ENCODE measurements at regions not wholly inside any gene's neighbourhood (a gene's known extent, or its start where the extent isn't known, plus 50 kb on each side); places are given as distances from the start of the nearest gene placed in this dataset.
A peak's percentile ranks its signal among the peaks of the same experiment; 100 is the strongest.
"Not testable (repeated sequence)": the region's sequence is repeated elsewhere in the genome, so short reads cannot be mapped to it uniquely, and the experiment has no call there.

DNA sequence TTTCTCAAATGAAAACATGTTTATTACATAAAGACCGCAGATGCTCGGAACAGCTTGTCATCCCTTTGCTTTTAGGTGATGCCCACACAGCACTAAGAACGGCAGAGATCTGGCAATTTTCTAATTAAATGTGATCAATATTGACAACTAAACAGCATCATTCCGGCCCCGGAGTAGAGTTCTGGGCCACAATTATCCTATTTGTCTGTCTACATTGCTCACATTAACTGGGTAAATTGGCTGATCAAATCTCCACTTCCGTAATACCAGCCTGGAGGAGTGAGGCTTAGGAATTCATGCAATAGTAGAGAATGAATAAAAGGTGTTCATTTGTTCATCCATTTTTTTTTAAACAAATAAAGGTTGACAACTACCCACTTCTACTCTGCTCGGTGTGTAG, 245.1 kb upstream of the C9orf72 start:
- DNase-seq: peak in 1 of 3 experiments; percentile 67

GRCh38 chr9:27828908-27829307, 255.6 kb upstream of the C9orf72 start:
- peak in 1 of 3 experiments; percentile 86 for DNase-seq

DNA sequence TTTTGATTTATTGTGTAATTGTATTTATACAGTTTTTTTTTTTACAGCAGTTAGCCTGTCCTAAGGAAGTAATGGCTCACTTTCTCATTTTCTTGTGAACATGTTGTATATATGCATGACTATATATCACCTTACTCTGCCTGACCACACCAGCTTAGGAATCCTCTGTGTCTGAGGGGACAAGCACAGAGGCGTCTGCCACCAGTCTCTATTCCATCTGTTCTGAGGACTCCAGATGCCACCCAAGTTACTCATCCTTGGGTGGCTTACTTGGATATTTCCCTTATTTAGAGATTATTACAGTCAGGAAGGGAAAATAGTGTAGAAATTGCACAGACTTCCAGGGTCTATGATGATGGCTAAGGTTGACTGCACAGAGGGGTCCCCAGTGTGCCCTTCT, 256.3 kb upstream of the C9orf72 start:
- no peak for DNase-seq

DNA sequence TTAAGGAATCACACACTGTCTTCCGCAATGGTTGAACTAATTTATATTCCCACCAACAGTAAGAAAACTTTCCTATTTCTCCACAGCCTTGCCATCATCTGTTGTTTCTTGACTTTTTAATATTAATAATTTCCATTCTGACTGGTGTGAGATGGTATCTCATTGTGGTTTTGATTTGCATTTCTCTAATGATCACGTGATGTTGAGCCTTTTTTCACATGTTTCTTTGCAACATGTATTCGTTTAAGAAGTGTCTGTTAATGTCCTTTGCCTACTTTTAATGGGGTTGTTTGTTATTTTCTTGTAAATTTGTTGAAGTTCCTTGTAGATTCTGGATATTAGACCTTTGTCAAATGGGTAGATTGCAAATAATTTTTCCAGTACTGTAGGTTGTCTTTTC, 258.8 kb upstream of the C9orf72 start:
- not testable (repeated sequence) for DNase-seq

DNA sequence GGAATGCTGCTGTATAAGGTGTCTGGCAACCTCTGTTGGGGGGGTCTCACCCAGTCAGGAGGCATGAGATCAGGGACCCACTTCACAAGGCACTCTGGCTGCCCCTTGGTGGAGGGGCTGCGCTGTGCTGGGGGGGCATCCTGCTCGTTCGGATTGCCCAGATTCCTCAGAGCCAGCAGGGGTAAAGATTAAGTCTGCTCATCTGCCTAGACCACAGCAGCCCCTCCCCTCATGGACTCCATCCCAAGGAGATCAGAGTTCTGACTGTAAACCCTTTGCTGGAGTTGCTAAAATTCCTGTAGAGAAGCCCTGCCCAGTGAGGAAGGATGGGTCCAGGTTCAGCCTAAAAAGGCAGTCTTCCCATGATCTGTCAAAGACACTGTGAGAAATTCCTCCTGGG, 262.0 kb upstream of the C9orf72 start:
- DNase-seq: no peak

DNA sequence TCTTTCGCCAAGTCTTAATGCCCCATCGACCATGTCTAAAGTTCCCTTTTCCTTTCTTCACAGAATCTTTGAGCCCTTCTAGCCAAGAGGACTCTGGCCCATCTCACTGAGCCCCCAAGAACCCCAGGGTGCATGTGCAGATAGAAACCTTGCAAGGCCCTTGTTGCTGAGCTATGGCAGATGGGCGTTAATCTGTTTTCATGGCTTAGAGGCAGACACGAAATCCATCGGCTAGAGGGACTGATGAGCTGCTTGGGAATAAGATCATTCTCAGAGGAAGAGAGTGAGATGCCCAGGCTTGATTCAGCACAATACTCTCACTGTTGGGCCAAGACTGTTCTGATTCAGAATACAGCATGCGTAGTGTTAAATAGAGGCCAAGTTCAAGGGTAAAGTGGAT, 262.5 kb upstream of the C9orf72 start:
- DNase-seq: no peak

DNA sequence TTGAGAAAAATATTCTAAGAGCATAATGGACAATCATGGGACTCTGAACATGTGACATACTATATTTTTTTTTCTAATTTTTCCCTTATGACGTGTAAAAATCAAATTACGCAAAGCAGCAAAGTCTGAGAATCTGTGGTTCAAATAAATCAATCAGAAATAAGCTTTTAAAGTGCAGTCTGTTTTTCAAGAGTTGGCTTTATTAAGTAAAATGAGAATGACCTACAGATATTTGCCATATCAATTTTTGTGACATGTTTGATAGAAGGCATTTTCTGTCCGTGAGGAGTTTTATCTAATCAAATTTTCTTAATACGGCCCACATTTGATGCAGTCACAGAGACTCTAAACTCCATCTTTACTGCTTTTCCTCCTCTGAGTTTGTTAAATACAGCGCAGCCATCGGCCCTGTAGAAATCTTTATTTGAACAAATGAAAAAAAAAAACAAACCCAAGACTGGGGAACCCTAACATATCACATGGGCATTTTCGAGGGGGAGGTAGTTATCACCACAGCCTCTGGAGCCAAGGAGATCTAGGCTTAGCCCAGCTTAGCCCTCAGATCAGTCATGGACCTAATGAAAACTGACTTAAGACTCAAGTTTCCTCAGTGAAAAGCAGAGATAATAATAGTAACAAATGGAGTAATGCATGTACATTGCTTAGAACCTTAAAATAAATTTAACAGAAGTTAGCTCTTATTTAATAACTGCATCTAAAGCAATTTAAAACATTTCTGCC, 263.6 kb upstream of the C9orf72 start:
- DNase-seq: no peak

DNA sequence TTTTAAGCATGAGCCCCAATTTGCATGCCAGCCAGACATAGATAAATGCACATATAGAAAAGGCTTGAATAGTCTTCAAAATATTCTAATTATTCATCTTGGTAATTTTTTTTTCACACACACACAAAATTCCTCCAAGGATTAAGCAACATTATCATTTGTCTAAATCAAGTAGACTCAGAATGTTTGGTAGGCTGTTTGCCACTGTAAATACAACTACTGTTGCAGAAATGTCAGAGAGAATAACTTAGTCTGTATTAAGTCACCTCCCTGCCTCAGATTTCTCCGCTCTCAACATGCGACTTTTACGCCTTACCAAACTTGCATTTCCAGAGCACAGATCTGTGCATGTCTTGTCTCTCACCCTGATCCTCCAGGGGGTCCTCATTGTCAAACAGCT, 265.6 kb upstream of the C9orf72 start:
- no peak for DNase-seq

DNA sequence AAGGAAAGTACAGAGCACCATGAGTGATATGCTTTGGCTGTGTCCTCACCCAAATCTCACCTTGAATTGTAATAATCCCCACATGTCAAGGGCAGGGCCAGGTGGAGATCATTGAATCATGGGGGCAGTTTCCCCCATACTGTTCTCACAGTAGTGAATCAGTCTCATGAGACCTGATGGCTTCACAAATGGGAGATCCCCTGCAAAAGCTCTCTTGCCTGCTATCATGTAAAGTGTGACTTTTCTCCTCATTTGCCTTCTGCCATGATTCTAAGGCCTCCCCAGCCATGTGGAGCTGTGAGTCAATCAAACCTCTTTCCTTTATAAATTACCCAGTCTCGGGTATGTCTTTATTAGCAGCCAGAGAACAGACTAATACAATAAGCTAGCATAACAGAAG, 266.5 kb upstream of the C9orf72 start:
- not testable (repeated sequence) for DNase-seq

DNA sequence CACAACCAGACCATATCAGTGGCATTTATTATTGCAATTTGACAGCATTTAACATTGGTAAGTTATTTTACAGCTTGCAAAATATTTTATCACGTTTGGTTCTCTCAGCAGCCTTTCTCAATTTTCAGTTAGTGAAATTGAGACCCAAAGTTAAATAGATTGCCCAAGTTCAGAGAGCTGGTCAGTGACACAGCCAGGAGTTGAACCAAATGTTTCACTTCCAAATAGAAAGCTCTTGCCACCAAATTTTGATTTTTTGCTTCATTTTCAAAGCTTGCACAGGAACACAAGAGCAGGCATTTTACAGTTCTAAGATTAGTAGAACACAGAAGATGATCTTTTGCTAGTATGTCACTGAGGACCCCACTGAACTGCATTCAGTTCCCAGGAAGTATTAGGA, 271.5 kb upstream of the C9orf72 start:
- no peak for DNase-seq

DNA sequence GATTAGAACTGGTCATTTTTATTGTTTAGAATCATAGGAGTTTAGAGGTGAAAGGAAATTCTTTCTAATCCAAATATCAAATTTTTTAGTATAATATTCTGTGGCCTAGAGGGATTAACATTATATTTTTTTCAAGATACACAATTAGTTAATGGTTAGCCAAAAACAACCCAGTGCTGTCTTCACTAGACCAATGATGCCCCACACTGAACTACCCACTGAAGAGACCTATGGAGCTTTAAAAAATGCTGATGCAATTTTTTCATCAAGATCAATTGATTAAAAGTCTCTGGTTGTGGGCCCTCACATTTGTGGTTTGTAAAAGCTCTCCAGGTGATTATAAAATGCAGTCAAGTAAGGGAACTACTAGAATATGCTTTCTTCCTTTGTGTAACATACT, 274.1 kb upstream of the C9orf72 start:
- DNase-seq: no peak

DNA sequence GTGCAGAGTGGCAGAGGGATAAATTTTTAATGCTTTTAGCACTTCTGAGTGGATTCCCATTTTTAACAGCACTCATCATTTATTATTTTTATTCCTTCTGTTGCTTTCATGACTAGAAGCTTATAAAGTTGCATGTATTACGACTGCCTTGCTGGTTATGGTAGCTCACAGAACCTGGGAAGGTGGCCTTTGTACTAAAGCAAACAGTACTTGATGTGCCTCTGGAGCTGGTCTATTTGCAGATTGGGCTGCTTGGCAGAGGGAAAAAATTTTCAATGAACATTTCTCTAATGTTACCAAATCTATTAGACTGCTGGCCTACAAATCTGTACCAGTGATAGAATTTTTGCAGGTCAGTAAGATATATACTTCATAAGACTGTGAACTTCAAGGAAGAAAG, 274.5 kb upstream of the C9orf72 start:
- peak in 1 of 3 experiments; percentile 2 for DNase-seq

- no peak for DNase-seq
Measured at GRCh38 chr9:27848315-27848714, 275.0 kb upstream of the C9orf72 start.

DNA sequence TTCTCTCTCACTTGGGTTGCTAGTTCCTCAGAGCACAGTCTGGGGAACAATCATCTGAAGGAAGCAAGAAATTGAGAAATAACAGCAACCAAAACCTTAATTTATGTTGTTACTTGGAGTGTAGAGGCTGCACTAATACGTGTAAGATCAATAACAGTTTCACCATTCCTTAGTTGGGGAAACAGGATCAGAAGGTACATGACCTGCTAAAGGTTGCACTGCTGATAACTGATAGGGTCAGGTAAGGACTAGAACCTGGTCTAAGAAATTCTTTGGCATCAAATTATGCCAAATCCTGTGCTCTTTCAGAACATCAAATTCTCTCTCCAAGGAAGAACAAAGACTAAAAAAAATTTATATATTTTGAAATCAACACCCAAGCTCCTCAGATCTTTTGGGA, 278.6 kb upstream of the C9orf72 start:
- no peak for DNase-seq

DNA sequence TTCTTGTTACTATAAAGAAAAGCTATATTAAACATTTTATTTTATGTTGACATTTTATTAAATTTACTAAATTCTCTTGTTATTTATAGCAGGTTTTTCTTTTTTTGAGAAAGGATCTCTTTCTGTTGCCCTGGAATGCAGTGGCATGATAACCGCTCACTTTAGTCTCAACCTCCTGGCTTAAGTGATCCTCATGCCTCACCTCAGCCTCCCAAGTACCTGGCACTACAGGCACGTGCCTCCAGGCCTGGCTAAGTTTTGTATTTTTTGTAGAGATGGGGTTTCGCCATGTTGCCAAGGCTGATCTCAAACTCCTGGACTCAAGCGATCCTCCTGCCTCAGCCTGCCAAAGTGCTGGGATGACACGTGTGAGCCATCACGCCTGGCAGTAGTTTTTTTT, 280.2 kb upstream of the C9orf72 start:
- no peak for DNase-seq

DNA sequence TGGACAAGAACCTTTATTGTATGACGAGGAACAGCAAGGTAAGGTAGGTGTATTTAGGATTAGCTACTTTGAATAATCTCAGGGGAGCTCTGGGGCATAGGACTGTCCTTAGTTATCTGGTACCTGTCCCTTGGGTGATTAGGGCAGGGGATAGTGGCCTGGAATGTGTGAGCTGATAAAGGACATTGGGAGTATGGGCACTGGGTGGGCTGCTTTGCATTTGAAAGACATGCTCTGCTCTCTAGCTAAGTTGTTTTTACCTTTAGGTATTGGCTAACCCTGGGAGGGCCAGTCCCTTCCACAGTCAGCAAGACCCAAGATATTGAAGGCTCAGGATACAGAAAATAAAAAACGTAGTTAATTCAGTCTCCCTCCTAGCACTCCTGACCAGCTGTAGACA, 282.8 kb upstream of the C9orf72 start:
- no peak for DNase-seq

- DNase-seq: no peak
Measured at GRCh38 chr9:27856748-27857147, 283.5 kb upstream of the C9orf72 start.

GRCh38 chr9:27861887-27862286, 288.6 kb upstream of the C9orf72 start:
- no peak for DNase-seq

DNA sequence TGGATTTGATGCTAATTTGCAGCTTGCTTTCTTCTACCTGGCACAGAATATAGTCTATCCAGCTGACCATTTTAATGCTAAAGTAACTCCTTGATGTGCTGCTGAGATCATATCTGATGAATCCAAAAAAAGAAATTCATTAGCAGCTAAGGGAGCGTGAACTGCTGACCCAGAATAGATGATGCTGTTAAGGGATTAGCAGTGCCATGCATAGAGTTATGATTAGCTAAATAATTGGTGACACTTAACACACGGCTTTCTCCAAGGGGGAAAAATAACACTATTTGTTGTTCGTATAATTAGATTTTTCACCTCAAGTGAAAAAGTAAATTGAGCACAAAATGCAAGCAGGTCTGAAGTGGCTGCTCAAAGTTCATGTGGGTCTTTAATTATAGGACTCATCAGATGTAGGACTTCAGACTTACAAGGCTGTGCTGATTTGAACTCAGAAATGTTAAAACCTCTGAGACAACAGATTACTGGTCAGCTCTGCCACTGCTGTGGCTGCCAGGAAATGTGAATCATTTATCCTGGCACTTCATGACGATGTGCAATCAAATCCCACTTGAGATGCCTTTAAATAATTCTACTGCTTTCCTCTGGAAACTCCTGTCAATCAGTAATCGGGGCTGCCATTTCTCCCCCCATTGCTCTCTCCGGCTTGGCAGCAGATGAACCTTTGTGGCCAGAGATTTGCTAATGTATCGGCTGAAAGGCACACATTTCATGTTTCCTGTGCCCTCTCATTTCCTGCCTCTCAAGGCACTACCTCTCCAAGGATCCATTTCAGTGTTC, 291.6 kb upstream of the C9orf72 start:
- peak; percentile 13 to 72 (median 28) for DNase-seq

- no peak for DNase-seq
Measured at GRCh38 chr9:27866741-27867140, 293.5 kb upstream of the C9orf72 start.

DNA sequence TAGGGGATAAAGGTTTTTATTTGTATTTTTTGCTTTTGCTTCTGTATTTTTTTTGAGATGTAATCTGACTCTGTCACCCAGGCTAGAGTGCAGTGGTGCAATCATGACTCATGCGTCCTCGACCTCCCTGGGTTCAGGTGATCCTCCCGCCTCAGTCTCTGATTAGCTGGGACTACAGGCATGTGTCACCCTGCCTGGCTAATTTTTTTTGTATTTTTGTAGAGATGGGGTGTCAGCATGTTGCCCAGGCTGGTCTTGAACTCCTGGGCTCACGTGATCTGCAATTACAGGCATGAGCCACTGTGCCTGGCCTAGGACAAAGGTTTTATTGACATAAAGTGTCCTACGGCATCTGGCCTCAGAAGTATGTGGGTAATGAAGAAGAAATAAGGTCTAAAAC, 297.1 kb upstream of the C9orf72 start:
- no peak for DNase-seq

- DNase-seq: peak; percentile 36 to 72 (median 59)
Measured at GRCh38 chr9:27880156-27880555, 306.9 kb upstream of the C9orf72 start.

DNA sequence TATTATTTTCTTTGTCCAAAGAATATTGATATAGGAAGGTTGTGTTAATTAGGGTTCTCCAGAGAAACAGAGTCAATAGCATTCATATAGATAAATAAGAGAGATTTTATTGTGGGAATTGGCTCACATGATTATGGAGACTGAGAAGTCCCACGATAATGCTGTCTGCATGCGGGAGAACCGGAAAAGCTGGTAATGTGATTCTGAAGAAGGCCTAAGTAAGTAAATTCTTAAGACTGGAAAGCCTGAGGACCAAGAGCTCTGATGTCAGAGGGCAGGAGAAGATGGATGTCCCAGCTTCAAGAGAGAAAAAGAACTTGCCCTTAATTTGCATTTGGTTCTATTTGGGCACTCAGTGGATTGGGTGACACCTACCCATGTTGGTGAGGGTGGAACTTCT, 307.4 kb upstream of the C9orf72 start:
- no peak for DNase-seq

- peak in 2 of 3 experiments; percentile 7 to 8 for DNase-seq
Measured at GRCh38 chr9:27888661-27889295, 315.5 kb upstream of the C9orf72 start.
